ENCODE measurements at regions not wholly inside any gene's neighbourhood (a gene's known extent, or its start where the extent isn't known, plus 50 kb on each side); places are given as distances from the start of the nearest gene placed in this dataset.

DNA sequence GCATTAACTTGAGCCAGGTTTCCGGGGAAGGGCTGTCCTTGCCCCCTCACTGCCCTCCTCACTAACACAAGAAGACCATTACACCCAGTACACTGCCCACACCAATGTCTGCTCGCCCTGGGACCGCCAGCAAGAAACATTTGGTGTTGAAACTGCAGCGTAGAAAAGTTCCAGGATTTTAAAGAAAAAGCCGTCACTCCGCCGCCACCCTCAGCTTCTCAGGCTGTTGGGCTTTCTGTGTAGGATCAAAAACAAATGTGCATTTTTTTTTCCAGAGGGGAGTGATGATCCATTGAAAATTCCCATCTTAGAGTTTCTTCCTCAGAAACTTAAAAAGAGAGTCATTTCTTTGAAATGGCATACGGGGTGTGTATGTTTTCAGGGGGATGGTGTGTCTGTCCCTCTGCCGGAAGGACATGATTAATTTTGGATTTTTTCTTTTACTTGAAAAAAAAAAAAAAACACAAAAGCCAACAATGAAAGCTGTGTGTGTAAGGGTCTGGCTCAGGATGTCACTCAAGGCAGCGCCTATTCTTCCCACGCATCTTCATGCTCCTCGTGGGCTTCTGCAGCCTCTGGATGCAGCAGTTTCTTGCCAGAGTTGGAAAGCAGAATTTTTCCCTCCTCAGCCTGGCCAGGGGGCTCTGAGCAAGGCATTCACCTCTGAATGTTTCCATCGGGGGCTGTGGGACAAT lies 184.9 kb downstream of the GLI2 start:
- no peak overlapping the region for H3K4me3 ChIP-seq (replicated peaks; ENCODE audit: low read depth, low read length)
- TF ChIP-seq, protein P1, sequence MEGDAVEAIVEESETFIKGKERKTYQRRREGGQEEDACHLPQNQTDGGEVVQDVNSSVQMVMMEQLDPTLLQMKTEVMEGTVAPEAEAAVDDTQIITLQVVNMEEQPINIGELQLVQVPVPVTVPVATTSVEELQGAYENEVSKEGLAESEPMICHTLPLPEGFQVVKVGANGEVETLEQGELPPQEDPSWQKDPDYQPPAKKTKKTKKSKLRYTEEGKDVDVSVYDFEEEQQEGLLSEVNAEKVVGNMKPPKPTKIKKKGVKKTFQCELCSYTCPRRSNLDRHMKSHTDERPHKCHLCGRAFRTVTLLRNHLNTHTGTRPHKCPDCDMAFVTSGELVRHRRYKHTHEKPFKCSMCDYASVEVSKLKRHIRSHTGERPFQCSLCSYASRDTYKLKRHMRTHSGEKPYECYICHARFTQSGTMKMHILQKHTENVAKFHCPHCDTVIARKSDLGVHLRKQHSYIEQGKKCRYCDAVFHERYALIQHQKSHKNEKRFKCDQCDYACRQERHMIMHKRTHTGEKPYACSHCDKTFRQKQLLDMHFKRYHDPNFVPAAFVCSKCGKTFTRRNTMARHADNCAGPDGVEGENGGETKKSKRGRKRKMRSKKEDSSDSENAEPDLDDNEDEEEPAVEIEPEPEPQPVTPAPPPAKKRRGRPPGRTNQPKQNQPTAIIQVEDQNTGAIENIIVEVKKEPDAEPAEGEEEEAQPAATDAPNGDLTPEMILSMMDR (IDR thresholded peaks at IDR 0.05; ENCODE audit: insufficient read depth, low read length, poor library complexity, severe bottlenecking): no peak
- no peaks in the 10 kb centered on the region for H3K36me3 ChIP-seq (ENCODE audit: control insufficient read depth, insufficient read depth, low read length)
- H3K27me3 ChIP-seq (replicated peaks; ENCODE audit: control insufficient read depth, insufficient read depth, low read length): no peaks in the 10 kb centered on the region; the same call in 1 of the 2 replicates
- DNase-seq (ENCODE audit: extremely low read depth, insufficient read length): no peak

- H3K4me3 ChIP-seq (replicated peaks; ENCODE audit: low read depth, low read length): no peak overlapping the region
- H3K27me3 ChIP-seq (replicated peaks; ENCODE audit: control insufficient read depth, insufficient read depth, low read length): no peaks in the 10 kb centered on the region; the same call in 1 of the 2 replicates
- TF ChIP-seq, protein P1 (IDR thresholded peaks at IDR 0.05; ENCODE audit: insufficient read depth, low read length, poor library complexity, severe bottlenecking): no peak
- no peak for DNase-seq (ENCODE audit: extremely low read depth, insufficient read length)
- no peaks in the 10 kb centered on the region for H3K36me3 ChIP-seq (ENCODE audit: control insufficient read depth, insufficient read depth, low read length)
These were observed 185.8 kb downstream of the GLI2 start for GRCh38 chr2:120921457-120921856.

GRCh38 chr2:120922571-120923332 lies 187.1 kb downstream of the GLI2 start:
- H3K36me3 ChIP-seq (ENCODE audit: control insufficient read depth, insufficient read depth, low read length): no peaks in the 10 kb centered on the region
- TF ChIP-seq, protein P1 (IDR thresholded peaks at IDR 0.05; ENCODE audit: insufficient read depth, low read length, poor library complexity, severe bottlenecking): no peak
- DNase-seq (ENCODE audit: extremely low read depth, insufficient read length): no peak

DNA sequence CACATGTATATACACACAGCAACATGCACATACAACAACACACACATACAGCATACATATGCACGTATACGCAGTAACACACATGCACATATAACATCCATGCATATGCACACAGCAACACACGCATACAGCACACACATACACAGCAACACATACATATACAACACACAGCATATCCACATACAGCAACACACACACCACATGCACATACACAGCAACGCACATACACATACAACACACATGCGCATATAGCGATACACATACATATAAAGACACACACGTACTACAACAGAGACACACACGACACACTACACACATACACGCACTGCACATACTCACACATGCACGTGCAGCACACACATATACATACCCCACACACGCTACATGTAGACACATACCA lies 187.8 kb downstream of the GLI2 start:
- TF ChIP-seq, protein P1 (IDR thresholded peaks at IDR 0.05; ENCODE audit: insufficient read depth, low read length, poor library complexity, severe bottlenecking): no peak

More at GRCh38 chr2:120922571-120923332, 187.1 kb downstream of the GLI2 start:
- no peaks in the 10 kb centered on the region; the same call in 1 of the 2 replicates for H3K27me3 ChIP-seq (replicated peaks; ENCODE audit: control insufficient read depth, insufficient read depth, low read length)
- H3K4me3 ChIP-seq (replicated peaks; ENCODE audit: low read depth, low read length): no peak overlapping the region

GRCh38 chr2:120924924-120925323 lies 189.3 kb downstream of the GLI2 start:
- H3K4me3 ChIP-seq (replicated peaks; ENCODE audit: low read depth, low read length): no peak overlapping the region
- TF ChIP-seq, protein P1 (IDR thresholded peaks at IDR 0.05; ENCODE audit: insufficient read depth, low read length, poor library complexity, severe bottlenecking): no peak
- H3K27me3 ChIP-seq (replicated peaks; ENCODE audit: control insufficient read depth, insufficient read depth, low read length): peaks cover 1% of the 10 kb centered on the region; the same call in 1 of the 2 replicates
- DNase-seq (ENCODE audit: extremely low read depth, insufficient read length): no peak
- H3K36me3 ChIP-seq (ENCODE audit: control insufficient read depth, insufficient read depth, low read length): no peaks in the 10 kb centered on the region

More for the DNA sequence above, 187.8 kb downstream of the GLI2 start:
- DNase-seq (ENCODE audit: extremely low read depth, insufficient read length): no peak
- H3K27me3 ChIP-seq (replicated peaks; ENCODE audit: control insufficient read depth, insufficient read depth, low read length): no peaks in the 10 kb centered on the region
- H3K4me3 ChIP-seq (replicated peaks; ENCODE audit: low read depth, low read length): no peak overlapping the region
- H3K36me3 ChIP-seq (ENCODE audit: control insufficient read depth, insufficient read depth, low read length): no peaks in the 10 kb centered on the region

Measured in GM06990 (cell line).